Adipocyte (in vitro differentiated cells): ENCODE measurements at regions not wholly inside any gene's neighbourhood (a gene's known extent, or its start where the extent isn't known, plus 50 kb on each side); places are given as distances from the start of the nearest gene placed in this dataset.
A peak's percentile ranks its signal among the peaks of the same experiment; 100 is the strongest.
"Not testable (repeated sequence)": the region's sequence is repeated elsewhere in the genome, so short reads cannot be mapped to it uniquely, and the experiment has no call there.

Source experiments
- DNase-seq: peaks from one replicate; pipeline ENCODE4 v3.0.0-alpha.2; 2015; ENCODE audit warnings: low read depth
- H3K27me3 ChIP-seq: replicated peaks from 2 replicates; pipeline ENCODE4 v1.7.0; 2013; ENCODE audit warnings: mild to moderate bottlenecking, low read length, moderate library complexity; ENCODE audit not compliant: control insufficient read depth, insufficient read depth
- H3K36me3 ChIP-seq: 2 replicates; pipeline ENCODE4 v1.7.0; 2013; ENCODE audit warnings: low read length, mild to moderate bottlenecking, moderate library complexity; ENCODE audit not compliant: control insufficient read depth, insufficient read depth, severe bottlenecking
- H3K4me1 ChIP-seq: 2 replicates; pipeline ENCODE4 v1.7.0; 2013; ENCODE audit warnings: mild to moderate bottlenecking, low read length, moderate library complexity; ENCODE audit not compliant: control insufficient read depth, insufficient read depth
- H3K4me3 ChIP-seq: 2 replicates; pipeline ENCODE4 v1.7.0; 2013; ENCODE audit warnings: mild to moderate bottlenecking, low read length, moderate library complexity
- H3K9ac ChIP-seq: 2 replicates; pipeline ENCODE4 v1.7.0; 2013; ENCODE audit warnings: mild to moderate bottlenecking, low read length, moderate library complexity
- H3K9me3 ChIP-seq: 2 replicates; pipeline ENCODE4 v1.7.0; 2013; ENCODE audit warnings: mild to moderate bottlenecking, low read length, moderate library complexity; ENCODE audit not compliant: control insufficient read depth

DNA sequence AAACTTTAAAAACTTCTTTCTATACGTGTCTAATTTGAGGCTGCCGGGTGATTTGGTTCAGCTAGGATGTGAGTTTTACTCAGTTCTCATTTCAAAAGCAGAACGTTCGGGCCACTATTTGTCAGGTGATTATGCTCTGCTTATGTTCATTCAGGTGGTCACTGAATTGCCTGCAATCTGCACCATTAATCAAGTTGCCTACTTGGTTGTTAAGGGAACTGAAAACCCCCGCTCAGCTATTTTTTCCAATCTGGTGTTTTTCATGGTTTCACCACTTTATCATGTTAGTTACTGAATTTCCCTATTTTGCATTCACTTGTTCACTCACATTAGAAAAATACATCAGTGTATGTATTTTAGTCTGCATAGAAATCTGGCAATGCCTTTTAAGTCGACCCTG lies 523.0 kb downstream of the CSNK1G3 start:
- DNase-seq = no peak
- no peaks in the 10 kb centered on the region for H3K36me3 ChIP-seq
- H3K4me1 ChIP-seq = no peaks in the 10 kb centered on the region
- H3K9ac ChIP-seq = no peak overlapping the region
- no peak overlapping the region for H3K4me3 ChIP-seq
- H3K27me3 ChIP-seq = no peaks in the 10 kb centered on the region
- no peaks in the 10 kb centered on the region for H3K9me3 ChIP-seq

DNA sequence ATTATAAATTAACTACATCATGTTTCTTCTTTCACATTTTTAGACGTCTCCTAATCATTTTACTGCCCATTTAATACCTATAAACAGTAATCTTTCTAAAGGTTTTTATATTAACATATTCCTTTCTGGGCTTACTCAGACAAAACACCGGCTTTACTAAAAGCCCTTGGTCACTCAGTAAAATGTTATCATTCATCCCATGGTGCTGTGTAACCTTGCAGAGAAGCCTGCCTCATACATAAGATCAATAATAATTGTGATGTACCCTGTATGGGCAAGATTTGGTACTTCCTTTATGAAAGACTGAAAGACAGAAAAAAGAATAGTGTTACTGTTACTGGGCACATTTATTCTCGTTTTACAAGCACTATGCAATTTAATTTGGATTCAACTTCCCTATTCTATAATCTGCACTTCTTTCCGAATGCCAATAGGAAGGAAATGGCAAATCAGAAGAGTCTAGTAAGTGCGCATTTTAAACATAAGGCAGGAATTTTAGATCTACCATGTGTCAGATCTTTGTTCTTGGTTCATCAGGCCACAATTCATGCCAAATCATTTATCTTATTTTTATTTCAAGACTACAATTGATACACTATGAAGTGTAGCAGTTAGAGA lies 522.2 kb downstream of the CSNK1G3 start:
- no peak for DNase-seq
- no peak overlapping the region for H3K4me3 ChIP-seq
- no peak overlapping the region for H3K9ac ChIP-seq
- H3K36me3 ChIP-seq = no peaks in the 10 kb centered on the region
- no peaks in the 10 kb centered on the region for H3K9me3 ChIP-seq
- no peaks in the 10 kb centered on the region for H3K4me1 ChIP-seq
- H3K27me3 ChIP-seq = no peaks in the 10 kb centered on the region

DNA sequence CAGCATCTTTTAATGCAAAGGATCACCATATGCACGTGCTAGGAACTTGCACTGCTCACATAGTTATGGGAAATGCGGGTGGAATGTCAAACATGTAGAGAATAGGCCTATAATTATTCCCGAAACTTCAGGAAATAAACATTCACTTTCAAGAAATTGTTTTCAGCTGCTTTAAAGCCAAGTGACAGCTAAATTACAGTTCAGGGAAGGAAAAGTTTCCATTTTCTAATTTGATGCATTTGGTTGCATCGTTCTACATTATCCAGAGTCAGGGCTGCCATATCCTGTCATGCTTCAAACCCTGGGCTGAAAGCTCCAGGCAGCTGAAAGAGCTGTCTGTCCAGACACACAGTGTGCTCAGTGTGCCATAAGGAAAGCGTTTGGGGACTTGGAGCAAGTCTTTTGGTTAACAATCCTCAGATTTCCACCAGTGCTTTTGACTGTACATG lies 518.1 kb downstream of the CSNK1G3 start:
- Histone ChIP-seq H3K36me3 (no peaks in the 10 kb centered on the region), H3K9ac (no peak overlapping the region), H3K4me1 (no peaks in the 10 kb centered on the region), H3K4me3 (no peak overlapping the region), H3K27me3 (no peaks in the 10 kb centered on the region), H3K9me3 (no peaks in the 10 kb centered on the region)
- peak; percentile 47 for DNase-seq

DNA sequence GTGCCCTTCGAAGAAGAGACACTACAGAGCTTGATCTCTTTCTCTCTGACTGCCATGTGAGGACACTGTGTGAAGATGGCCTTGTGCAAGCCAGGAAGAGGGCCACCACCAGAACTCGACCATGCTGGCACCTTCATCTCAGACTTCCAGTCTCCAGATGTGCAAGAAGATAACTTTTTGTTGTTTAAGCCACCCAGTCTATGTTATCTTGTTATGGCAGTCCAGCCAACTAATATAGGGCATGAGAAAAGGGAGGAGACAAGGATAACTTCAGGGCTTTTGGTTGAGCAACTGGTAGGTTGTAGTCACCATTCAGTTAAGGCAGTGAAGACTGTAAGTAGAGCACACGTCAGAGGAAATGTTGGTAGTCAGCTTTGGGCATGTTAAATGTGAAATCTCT lies 515.5 kb downstream of the CSNK1G3 start:
- no peak for DNase-seq

DNA sequence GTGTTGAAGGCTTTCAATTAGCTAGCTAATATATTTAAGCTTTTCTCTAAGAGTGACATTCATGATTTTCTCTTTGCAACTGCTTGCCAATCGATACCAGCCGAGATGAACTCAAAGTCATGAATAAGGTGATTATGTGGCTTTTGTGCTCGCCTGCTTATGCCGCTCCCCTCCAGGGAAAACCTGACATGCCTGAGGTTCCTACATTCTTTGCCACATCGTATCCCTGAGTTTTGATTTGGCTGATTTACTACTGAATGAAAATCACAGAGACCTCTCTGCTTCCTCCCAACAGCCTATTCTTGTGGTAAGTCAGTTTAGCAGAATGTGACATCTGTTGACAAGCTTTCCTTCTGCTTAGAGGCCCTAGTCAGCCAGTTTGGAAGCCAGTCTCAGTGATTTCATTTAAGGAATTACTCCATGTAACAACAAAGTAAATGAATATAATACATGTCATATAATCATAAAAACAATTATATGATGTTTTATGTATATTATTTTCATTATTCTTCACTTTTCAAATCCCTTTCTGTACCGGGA lies 513.4 kb downstream of the CSNK1G3 start:
- Histone ChIP-seq H3K9ac (no peak overlapping the region), H3K36me3 (no peaks in the 10 kb centered on the region), H3K4me3 (no peak overlapping the region), H3K4me1 (no peaks in the 10 kb centered on the region), H3K9me3 (no peaks in the 10 kb centered on the region), H3K27me3 (no peaks in the 10 kb centered on the region)
- DNase-seq = no peak

More for the DNA sequence above, 515.5 kb downstream of the CSNK1G3 start:
- Histone ChIP-seq H3K36me3 (no peaks in the 10 kb centered on the region), H3K4me3 (no peak overlapping the region), H3K9ac (no peak overlapping the region), H3K27me3 (no peaks in the 10 kb centered on the region), H3K9me3 (no peaks in the 10 kb centered on the region), H3K4me1 (no peaks in the 10 kb centered on the region)

DNA sequence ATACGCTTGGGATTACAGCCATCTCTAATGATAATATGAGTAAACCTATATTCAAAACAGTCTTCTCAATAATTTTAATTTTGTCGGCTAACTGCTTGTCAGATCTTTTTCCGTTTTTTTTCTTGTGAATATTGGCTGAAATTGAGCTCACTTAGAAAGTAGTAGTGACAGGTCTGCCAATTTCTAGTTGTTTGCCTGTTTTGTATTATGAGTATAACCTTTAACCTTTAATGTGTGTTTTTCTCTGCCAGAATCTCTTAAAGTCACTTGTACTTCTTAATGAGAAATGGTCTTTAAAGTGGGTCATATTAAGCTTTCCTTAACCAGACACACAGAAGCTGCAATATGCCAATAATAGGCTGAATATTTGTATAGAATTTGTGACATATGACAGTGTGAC lies 511.0 kb downstream of the CSNK1G3 start:
- Histone ChIP-seq H3K27me3 (no peaks in the 10 kb centered on the region), H3K36me3 (no peaks in the 10 kb centered on the region), H3K4me3 (no peak overlapping the region), H3K9me3 (peaks cover 4% of the 10 kb centered on the region), H3K9ac (no peak overlapping the region), H3K4me1 (no peaks in the 10 kb centered on the region)
- DNase-seq = no peak

DNA sequence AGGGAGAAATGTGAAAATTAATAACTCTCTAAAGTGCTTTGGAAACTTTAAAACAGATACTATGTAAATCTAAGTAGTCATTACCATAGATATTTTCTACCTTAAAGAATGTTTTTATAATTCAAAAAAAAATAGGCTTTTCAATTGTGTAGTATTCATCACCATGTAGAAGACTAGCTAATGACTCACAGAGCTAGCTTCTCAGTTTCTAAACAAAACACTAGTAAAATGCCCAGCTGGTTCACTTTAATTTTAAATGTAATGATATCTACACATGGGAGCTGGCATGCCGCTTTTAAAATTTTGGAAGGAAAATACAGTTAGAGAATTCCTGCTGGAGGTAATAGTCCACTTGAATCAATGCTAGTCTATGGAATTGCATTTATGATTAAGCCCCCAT lies 509.8 kb downstream of the CSNK1G3 start:
- peaks cover 4% of the 10 kb centered on the region for H3K9me3 ChIP-seq
- peak; percentile 45 for DNase-seq
- no peak overlapping the region for H3K9ac ChIP-seq
- no peaks in the 10 kb centered on the region for H3K4me1 ChIP-seq
- H3K27me3 ChIP-seq = no peaks in the 10 kb centered on the region
- no peaks in the 10 kb centered on the region for H3K36me3 ChIP-seq
- H3K4me3 ChIP-seq = no peak overlapping the region

DNA sequence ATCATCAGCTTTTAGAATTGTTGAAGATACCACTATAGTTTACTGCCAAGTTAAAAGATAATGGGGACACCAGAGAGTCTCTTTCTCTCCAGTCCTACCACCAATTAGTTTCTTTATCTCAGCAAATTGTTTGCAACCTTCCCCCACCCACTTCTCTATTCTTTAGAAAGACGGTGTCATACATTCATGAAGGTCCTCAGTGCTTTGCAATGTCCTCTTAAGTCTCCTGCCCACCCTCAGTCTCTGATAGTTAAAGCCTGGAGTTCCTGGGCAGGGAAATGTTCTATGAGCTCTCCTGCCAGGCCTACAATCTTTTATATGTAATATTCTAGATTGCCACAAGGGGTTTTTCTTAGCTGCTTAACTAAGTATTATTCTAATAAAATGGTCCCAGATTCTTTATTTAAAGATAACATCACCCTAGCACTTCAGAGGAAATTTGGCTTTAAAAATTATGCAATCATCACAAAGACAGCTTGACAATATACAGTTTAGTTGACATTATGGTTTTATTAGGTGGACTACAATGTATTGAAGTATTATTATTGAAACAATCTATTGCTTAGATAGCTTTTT lies 509.2 kb downstream of the CSNK1G3 start:
- no peaks in the 10 kb centered on the region for H3K27me3 ChIP-seq
- H3K36me3 ChIP-seq = no peaks in the 10 kb centered on the region
- H3K9me3 ChIP-seq = peaks cover 4% of the 10 kb centered on the region
- no peaks in the 10 kb centered on the region for H3K4me1 ChIP-seq
- no peak overlapping the region for H3K4me3 ChIP-seq
- no peak for DNase-seq
- H3K9ac ChIP-seq = no peak overlapping the region

DNA sequence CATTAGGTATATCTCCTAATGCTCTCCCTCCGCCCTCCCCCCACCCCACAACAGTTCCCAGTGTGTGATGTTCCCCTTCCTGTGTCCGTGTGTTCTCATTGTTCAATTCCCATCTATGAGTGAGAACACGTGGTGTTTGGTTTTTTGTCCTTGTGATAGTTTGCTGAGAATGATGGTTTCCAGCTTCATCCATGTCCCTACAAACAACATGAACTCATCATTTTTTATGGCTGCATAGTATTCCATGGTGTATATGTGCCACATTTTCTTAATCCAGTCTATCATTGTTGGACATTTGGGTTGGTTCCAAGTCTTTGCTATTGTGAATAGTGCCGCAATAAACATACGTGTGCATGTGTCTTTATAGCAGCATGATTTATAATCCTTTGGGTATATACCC lies 505.3 kb downstream of the CSNK1G3 start:
- H3K9me3 ChIP-seq, H3K36me3 ChIP-seq, H3K9ac ChIP-seq, H3K4me1 ChIP-seq, H3K4me3 ChIP-seq, DNase-seq, H3K27me3 ChIP-seq: not testable (repeated sequence)

DNA sequence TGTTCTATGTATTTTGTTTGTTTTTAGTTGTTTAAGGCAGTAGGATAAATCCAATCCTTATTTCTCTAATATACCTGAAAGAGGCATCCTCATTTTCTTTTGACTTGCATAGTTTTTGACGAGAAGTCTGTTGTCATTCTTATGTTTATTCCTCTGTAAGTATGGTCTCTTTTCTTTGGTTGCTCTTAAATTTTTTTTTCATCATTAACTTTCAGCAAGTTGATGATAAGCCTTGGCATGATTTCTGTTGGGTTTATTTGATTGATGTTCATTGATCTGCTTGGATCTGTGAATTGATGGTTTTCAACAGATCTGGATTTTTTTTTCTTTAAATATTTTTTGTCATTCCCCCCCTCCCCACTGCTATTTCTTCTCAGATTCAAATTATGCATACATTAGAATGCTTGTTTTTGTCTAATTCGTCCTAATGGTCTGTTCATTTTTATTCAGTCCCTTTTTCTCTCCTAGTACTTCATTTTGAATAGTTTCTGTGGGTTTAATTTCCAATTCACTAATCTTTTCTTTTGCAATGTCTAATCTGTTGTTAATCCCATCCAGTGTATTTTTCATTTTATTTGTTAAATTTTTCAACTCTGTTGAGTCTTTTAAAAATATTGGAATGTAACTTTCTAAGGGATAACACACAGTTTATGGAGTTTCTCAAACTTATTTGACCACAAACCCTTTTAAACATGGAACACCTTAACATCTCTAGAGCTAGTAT lies 495.9 kb downstream of the CSNK1G3 start:
- DNase-seq = no peak
- no peaks in the 10 kb centered on the region for H3K36me3 ChIP-seq
- H3K27me3 ChIP-seq = no peaks in the 10 kb centered on the region
- no peak overlapping the region for H3K9ac ChIP-seq
- H3K4me3 ChIP-seq = peak overlapping the region; percentile 29
- peaks cover 40% of the 10 kb centered on the region for H3K9me3 ChIP-seq
- H3K4me1 ChIP-seq = no peaks in the 10 kb centered on the region

DNA sequence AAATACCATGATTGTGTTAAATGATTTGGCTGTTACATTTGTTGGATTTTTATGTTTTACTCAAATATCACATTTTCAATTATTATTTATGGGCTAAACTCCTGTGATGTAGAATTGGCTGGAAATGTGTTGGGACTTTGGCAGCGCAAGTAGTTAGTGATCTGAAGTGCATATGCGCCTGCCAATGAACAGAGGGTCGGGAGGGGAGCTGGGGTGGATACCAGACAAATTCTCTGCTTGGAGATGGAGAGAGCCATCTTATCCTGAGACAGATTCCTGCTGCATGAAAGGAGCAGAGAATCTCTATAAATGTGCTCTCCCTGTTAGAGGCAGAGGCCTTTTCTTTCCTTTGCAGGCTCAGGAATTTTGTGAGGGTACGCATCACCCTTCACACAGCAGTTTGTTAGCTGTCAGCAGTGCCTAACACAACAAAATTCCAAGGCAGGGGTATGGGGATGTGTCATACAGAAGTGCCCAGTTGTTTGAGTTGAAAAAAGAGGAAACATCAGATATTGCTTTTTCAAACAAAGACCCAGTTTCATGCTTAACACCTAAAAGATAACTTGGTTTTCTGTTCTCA lies 489.1 kb downstream of the CSNK1G3 start:
- Histone ChIP-seq H3K9ac (no peak overlapping the region), H3K4me1 (peaks cover 20% of the 10 kb centered on the region), H3K36me3 (no peaks in the 10 kb centered on the region), H3K9me3 (peaks cover 3% of the 10 kb centered on the region), H3K27me3 (no peaks in the 10 kb centered on the region), H3K4me3 (no peak overlapping the region)
- no peak for DNase-seq
